ENCODE measurements at regions not wholly inside any gene's neighbourhood (a gene's known extent, or its start where the extent isn't known, plus 50 kb on each side); places are given as distances from the start of the nearest gene placed in this dataset.

- no peak for DNase-seq (ENCODE audit: low read depth)
- no peak overlapping the region for H3K4me3 ChIP-seq (ENCODE audit: low read depth, low read length)
- TF ChIP-seq CTCF (IDR thresholded peaks at IDR 0.05; ENCODE audit: control insufficient read depth, extremely low read depth, insufficient read depth) = no peak
Observed at GRCh38 chr1:201734786-201735185, 94.2 kb upstream of the IPO9 start.

- H3K4me3 ChIP-seq (ENCODE audit: low read depth, low read length) = no peak overlapping the region
- DNase-seq (ENCODE audit: low read depth) = no peak
- no peak for TF ChIP-seq CTCF (IDR thresholded peaks at IDR 0.05; ENCODE audit: control insufficient read depth, extremely low read depth, insufficient read depth)
Observed at GRCh38 chr1:201736707-201737320, 92.1 kb upstream of the IPO9 start.

- H3K4me3 ChIP-seq (ENCODE audit: low read depth, low read length) = no peak overlapping the region
- no peak for TF ChIP-seq CTCF (IDR thresholded peaks at IDR 0.05; ENCODE audit: control insufficient read depth, extremely low read depth, insufficient read depth)
Observed at GRCh38 chr1:201737352-201738060, 91.5 kb upstream of the IPO9 start.

GRCh38 chr1:201739080-201739479 lies 89.9 kb upstream of the IPO9 start:
- DNase-seq (ENCODE audit: low read depth) = no peak
- TF ChIP-seq CTCF (IDR thresholded peaks at IDR 0.05; ENCODE audit: control insufficient read depth, extremely low read depth, insufficient read depth) = no peak
- peak overlapping the region; percentile 65 for H3K4me3 ChIP-seq (ENCODE audit: low read depth, low read length)

More at GRCh38 chr1:201737352-201738060, 91.5 kb upstream of the IPO9 start:
- no peak for DNase-seq (ENCODE audit: low read depth)

- DNase-seq (ENCODE audit: low read depth) = no peak
- no peak for TF ChIP-seq CTCF (IDR thresholded peaks at IDR 0.05; ENCODE audit: control insufficient read depth, extremely low read depth, insufficient read depth)
- peak overlapping the region; percentile 65 for H3K4me3 ChIP-seq (ENCODE audit: low read depth, low read length)
Observed at GRCh38 chr1:201739492-201740085, 89.4 kb upstream of the IPO9 start.

- no peak for TF ChIP-seq CTCF (IDR thresholded peaks at IDR 0.05; ENCODE audit: control insufficient read depth, extremely low read depth, insufficient read depth)
- H3K4me3 ChIP-seq (ENCODE audit: low read depth, low read length) = peak overlapping the region; percentile 65
Observed at GRCh38 chr1:201740086-201740541, 88.8 kb upstream of the IPO9 start.

More at GRCh38 chr1:201740086-201740541, 88.8 kb upstream of the IPO9 start:
- DNase-seq (ENCODE audit: low read depth) = no peak
